Keratinocyte (primary cell): ENCODE measurements at regions not wholly inside any gene's neighbourhood (a gene's known extent, or its start where the extent isn't known, plus 50 kb on each side); places are given as distances from the start of the nearest gene placed in this dataset.

ENCODE experiments used
- EZH2 ChIP-seq: IDR thresholded peaks from one replicate; pipeline ENCODE4 v1.6.1; 2012; ENCODE audit warnings: inconsistent platforms, mild to moderate bottlenecking, low read length, moderate library complexity
- TF ChIP-seq, protein P1 (sequence below), 3 experiments: IDR thresholded peaks in 1 of 3; conservative IDR thresholded peaks in 1 of 3; optimal IDR thresholded peaks in 1 of 3; 2 replicates in 2 of 3; 3 replicates in 1 of 3; pipeline versions ENCODE3 to v1.5.1; 2011; ENCODE audit warnings: low read length in 3 of 3, mild to moderate bottlenecking in 3 of 3, moderate library complexity in 2 of 3, control low read depth in 1 of 3, inconsistent platforms in 1 of 3; ENCODE audit not compliant: insufficient read depth in 2 of 3; ENCODE audit errors: extremely low read depth in 1 of 3

GRCh38 chr5:37891832-37892231 lies 52.0 kb upstream of the GDNF start:
- TF ChIP-seq, protein P1, sequence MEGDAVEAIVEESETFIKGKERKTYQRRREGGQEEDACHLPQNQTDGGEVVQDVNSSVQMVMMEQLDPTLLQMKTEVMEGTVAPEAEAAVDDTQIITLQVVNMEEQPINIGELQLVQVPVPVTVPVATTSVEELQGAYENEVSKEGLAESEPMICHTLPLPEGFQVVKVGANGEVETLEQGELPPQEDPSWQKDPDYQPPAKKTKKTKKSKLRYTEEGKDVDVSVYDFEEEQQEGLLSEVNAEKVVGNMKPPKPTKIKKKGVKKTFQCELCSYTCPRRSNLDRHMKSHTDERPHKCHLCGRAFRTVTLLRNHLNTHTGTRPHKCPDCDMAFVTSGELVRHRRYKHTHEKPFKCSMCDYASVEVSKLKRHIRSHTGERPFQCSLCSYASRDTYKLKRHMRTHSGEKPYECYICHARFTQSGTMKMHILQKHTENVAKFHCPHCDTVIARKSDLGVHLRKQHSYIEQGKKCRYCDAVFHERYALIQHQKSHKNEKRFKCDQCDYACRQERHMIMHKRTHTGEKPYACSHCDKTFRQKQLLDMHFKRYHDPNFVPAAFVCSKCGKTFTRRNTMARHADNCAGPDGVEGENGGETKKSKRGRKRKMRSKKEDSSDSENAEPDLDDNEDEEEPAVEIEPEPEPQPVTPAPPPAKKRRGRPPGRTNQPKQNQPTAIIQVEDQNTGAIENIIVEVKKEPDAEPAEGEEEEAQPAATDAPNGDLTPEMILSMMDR (optimal IDR thresholded peaks at IDR 0.05 in 1 of 3, IDR thresholded peaks at IDR 0.05 in 1 of 3, conservative IDR thresholded peaks at IDR 0.05 in 1 of 3; ENCODE audit: extremely low read depth in 1 of 3, insufficient read depth in 2 of 3, low read length in 3 of 3) = no peak
- TF ChIP-seq EZH2 = no peak
